HG03139 (cell line): ENCODE measurements at regions not wholly inside any gene's neighbourhood (a gene's known extent, or its start where the extent isn't known, plus 50 kb on each side); places are given as distances from the start of the nearest gene placed in this dataset.

Experiments
- ATAC-seq: cut with Tn5 transposase; IDR thresholded peaks from one replicate; pipeline ENCODE4 v1.9.1; 2021; ENCODE audit not compliant: unreplicated experiment

GRCh38 chr2:58951722-58952121 lies 710.6 kb upstream of the FANCL start:
- ATAC-seq: no peak

GRCh38 chr2:58950795-58951462 lies 709.8 kb upstream of the FANCL start:
- ATAC-seq: no peak

GRCh38 chr2:58939388-58939787 lies 698.3 kb upstream of the FANCL start:
- no peak for ATAC-seq

DNA sequence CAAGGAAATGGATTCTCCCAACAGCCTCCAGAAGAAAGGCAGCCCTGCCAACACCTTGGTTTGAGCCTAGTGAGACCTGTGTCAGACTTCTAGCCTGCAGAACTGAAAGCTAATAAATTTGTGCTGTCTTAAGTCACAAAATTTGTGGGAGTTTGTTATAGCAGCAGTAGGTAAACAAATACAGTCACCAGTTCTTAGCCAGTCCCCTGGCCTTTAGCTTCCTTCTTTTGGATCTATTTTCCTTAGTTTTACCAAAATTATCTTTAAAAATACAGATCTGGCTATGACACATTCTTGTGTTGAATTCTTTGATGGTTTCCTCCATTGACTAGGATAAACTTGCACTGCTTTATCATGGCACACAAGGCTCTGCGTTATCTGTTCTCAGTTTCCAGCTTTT lies 697.9 kb upstream of the FANCL start:
- no peak for ATAC-seq

DNA sequence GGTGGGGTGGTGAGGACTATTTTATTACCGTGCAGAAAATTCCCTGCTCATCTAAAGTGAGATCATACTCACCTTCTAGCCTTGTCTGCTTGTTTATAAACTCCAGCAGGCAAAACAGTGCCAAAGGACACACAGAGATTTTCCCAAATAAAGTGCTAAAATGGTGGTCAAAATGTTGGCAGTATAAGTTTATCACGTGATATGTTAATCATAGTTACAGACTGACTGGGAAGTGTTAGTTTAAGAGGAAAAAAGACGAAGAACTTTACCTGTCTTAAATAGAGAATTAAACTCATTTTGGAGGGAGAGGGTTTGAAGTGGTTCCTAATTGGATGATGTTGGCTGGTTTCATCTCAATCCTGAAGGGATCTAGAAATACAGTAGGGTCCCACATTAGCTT lies 691.7 kb upstream of the FANCL start:
- no peak for ATAC-seq

GRCh38 chr2:58930537-58930936 lies 689.4 kb upstream of the FANCL start:
- ATAC-seq: no peak

GRCh38 chr2:58928973-58929372 lies 687.8 kb upstream of the FANCL start:
- ATAC-seq: no peak

DNA sequence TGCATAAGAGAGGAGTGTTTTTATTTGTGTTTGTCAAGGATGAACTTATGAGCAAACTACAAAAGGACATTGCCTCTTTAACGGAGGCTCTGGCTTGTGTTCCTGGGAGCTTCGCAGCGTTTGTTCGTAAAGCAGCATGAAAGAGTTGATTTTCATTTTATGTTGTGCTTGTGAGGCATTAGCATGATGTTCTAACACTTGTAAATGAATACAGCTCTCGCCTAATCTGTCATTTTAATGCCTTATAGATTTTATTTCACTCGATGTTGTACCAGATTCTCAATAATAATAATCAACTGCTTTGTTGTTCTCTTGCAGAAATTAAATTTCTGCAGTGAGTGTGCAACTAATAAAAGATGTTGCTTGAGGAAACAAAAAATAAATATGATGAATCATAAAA lies 687.3 kb upstream of the FANCL start:
- no peak for ATAC-seq

DNA sequence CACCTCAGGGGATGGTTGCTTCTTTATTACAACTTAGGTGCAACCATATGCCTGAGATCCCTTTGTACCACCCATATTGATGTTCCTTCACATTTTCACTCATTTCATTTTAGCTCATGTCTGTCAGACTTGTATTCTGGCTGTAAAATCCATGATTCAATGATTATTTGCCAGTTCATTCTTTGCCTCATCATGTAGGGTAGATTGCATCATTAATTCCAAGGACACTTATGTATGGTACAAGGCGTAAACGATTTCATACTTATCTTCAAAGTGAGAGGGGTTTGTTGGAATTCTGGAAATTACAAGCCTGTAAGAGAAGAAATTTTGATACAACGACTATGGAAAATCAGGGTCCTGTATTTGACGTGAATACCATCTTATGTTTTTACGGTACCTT lies 685.0 kb upstream of the FANCL start:
- ATAC-seq: no peak

DNA sequence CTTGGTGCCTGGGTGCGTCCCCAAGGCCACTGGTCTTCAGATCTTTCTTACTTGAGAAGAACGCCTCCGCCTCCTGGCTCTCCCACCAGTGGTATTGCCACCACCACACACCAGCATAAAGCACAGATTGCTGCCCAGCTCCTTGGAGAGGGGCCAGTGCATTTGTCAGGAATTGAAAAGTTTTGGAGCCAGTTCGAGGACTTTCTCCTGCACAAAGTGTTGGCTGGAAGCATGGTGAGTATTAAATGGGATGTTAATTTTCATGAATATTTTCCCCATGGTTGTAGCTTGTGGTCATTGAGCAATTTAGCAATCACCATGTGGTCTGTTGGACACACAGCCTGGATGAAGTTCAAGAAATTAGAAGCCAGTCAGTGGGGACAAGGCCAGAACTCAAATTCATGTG lies 684.6 kb upstream of the FANCL start:
- no peak for ATAC-seq

DNA sequence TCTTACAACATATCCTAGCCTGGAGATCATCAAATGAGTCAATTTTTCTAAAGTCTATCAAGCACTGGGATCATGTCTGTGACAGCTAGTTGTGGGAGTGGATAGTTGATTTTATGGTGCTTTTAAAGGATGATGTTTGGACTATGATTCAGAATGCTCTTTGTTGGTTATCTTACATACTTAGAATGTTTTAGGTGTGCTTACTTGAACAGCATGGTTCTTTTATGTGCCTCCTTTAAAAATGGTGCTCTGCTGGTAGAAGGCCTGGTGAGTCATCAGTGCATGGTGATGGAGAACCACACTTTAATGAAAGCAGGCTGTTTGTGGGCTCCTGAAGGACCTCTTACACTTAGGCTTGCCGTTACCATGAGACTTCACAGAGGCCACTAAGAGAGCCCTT lies 682.7 kb upstream of the FANCL start:
- no peak for ATAC-seq

- ATAC-seq: no peak
These were observed 681.1 kb upstream of the FANCL start for GRCh38 chr2:58922245-58922644.

DNA sequence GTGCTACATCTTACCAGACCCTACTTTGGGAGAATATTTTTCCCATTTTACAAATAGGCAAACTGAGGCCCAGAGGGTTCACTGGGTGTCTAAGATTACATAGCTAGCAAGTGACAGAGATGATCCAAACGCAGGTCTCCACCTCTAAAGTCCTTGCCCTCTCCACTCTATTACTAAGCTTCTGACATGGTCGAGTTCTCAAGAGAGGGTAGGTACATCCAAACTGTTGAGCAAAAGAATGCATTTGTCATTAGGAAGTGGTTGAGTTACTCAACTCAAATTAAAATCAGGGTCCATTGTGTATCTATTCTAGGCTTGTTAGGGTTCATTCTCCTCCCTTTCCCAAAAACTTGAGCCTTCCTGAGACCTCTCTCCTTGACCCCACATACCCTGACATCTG lies 680.6 kb upstream of the FANCL start:
- ATAC-seq: no peak

DNA sequence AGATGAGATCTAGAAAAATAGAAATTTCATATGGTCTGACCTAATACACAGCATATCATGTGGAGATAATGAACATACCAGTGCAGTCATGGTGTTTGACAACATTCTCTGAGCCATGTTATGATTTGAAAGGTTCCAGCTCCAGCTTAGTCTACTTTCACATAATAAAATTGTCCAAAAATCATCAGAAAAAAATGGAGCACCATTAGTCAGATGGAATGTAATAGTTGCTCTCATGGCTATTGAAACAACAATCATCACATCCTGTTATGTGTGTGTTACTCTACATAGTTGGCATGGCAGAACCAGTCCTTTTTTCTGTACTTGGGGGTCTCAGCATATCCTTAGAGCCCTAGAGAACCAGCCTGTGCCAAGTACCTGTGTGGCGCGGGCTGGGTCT lies 678.9 kb upstream of the FANCL start:
- ATAC-seq: no peak

DNA sequence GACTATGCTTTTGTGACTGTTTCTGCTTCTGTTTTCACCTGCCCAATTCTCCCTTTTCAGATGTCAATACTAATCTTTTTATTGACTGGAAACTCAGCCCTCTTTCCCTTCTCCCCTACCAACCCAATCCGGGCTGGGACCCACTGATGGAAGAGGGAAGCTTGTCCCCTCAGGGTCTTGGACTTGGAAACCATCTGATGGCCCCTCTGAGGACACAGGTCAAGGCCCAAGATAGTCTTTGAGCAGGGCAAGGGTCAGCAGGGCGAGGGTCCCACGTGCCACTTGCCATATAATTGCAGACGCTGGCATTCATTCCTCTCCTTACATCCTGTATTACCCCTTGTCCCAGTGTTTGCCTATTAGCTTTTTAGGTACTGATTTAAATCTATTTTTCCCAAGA lies 678.2 kb upstream of the FANCL start:
- ATAC-seq: no peak

DNA sequence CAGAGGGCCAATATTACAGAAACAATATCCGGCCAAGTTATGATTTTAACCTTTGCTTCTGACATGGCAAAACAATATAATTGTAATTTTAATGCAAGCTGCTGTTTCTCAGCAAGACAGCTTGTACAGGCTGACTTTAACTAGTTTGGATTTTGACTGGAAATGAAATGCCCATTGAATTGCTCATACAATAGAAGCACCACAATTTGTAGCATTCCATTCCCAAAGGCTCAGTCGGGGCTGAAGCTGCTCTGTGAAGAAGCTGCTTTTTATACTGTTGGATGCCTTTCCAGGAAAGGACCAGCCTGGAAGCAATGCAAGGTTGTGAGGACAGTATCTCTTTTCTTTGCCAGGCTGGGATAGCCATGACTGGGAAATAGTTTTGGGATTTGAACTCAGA lies 677.0 kb upstream of the FANCL start:
- no peak for ATAC-seq

GRCh38 chr2:58917596-58917995 lies 676.5 kb upstream of the FANCL start:
- no peak for ATAC-seq

GRCh38 chr2:58916063-58916462 lies 674.9 kb upstream of the FANCL start:
- no peak for ATAC-seq

- ATAC-seq: no peak
These were observed 673.8 kb upstream of the FANCL start for GRCh38 chr2:58914733-58915505.

DNA sequence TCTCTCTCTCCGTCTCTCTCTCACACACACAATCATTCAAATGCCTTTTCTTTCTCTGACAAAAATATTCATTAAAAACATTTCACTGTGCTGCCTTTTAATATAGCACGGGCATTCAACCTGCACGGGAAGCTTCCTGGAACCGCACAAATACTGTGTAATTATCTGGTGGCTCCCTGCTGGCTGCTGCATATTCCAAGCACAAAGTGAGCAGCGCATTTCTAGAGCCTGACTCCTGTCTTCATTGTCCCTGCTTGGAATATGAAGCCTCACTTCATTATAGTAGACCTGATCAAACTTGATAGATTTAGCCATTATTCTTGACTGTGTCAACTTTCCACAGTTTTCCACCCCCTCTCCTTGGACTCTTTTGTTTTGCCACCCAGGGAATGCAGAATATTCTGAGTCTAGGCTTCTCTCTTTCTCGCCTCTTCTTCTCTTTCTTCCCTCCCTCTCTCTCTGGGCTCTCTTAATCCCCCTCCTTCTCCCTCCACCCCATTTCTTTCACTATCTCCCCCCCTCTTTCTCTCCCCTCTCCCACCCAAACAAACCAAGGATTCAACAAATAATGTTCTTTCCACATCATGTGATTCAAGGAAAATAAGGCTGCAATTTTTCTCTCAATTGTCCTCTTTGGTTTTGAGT lies 672.1 kb upstream of the FANCL start:
- no peak for ATAC-seq

- no peak for ATAC-seq
These were observed 670.8 kb upstream of the FANCL start for GRCh38 chr2:58911877-58912276.

GRCh38 chr2:58908501-58909154 lies 667.5 kb upstream of the FANCL start:
- ATAC-seq: no peak
